HG02943 (cell line): ENCODE measurements at regions not wholly inside any gene's neighbourhood (a gene's known extent, or its start where the extent isn't known, plus 50 kb on each side); places are given as distances from the start of the nearest gene placed in this dataset.
"Not testable (repeated sequence)": the region's sequence is repeated elsewhere in the genome, so short reads cannot be mapped to it uniquely, and the experiment has no call there.

Experiments used
- ATAC-seq: cut with Tn5 transposase; IDR thresholded peaks from one replicate; pipeline ENCODE4 v1.9.1; 2021; ENCODE audit warnings: mild to moderate bottlenecking, low read depth, moderate library complexity; ENCODE audit not compliant: unreplicated experiment

DNA sequence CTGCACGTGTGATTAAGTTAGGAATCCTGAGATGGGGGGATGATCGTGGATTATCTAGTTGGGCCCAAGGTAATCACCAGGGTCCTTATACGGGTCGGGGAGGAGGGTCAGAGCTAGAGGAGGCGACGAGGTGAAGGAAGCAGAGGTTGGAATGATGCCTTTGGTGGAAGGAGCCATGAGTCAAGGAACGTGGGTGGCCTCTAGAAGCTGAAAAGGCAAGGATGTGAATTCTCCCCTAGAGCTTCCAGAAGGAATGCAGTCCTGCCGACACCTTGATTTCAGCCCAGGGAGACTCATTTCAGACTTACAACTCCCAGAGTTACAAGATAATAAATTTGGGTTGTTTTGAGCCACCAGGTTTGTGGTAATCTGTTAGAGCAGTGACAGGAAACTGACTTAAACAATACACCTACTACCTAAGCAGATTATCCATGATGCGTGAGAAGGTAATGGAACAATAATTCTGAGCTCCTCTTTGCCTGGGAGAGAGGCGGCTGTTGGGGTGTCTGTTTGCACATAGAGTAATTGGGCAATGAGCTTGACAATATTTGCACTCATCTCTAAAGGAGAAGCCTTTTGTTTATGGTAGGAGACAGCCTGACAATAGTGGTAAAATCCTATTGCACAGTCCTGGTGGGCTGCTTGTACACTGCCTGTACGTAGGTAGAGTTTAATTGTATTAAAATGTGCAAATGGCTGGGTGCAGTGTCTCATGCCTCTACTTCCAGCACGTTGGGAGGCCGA is 129.3 kb upstream of the IER5L start:
- ATAC-seq: no peak

DNA sequence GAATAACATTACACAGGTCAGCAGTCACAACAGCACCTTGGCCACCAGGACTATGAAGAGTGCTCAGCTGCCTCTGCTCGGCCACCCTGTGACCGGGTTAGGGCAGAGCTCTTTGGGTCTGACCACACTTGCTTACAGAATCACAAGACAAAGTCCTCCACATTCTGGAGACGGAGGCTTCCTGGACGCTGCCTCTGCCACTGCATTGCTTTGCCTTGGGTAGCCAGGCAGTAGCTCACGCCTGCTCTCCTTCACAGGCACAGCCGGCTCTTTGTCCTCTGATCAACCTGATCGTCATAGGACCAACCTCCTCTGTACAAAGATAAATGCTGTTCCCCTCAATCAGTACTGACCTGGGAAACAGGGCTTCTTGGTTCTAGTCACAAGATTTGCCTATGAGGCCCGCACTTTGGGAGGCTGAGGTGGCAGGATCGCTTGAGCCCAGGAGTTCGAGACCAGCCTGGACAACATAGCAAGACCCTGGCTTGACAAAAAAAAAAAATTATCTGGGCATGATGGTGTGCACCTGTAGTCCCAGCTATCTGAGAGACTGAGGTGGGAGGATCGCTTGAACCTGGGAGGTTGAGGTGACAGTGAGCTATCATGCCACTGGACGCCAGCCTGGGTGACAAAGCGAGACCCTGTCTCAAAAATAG is 128.4 kb upstream of the IER5L start:
- no peak for ATAC-seq

DNA sequence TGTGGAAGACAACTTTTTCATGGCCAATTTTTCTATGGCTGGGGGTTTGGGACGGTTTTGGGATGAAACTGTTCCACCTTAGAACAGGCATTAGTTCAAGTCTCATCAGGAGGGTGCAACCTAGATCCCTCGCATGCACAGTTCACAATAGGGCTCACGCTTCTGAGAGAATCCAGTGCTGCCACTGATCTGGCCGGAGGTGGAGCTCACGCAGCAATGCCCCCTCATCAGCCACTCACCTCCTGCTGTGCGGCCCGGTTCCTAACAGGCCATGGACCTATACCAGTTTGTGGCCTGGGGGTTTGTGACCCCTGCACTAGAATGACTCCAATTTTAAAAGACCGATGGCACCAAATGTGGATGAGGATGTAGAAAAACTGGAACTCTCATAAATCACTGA is 127.2 kb upstream of the IER5L start:
- no peak for ATAC-seq

DNA sequence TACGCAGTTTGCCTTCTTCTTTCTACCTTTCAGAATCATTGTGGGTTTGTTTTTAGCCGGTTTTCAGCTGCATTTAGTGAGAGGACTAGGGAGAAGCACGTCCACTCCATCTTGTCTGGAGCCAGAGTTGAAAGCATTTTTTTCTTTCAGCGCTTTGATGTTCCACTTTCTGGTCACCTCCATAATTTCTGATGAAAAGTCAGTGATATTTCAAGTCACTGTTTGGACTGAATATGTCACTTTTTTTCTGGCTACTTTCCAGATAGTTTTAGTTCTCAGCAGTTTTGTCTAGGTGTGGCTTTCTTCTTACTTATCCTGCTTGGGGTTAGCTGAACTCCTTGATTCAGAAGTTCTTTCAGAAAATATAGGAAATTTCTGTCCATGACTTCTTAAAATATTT is 123.9 kb upstream of the IER5L start:
- ATAC-seq: no peak

DNA sequence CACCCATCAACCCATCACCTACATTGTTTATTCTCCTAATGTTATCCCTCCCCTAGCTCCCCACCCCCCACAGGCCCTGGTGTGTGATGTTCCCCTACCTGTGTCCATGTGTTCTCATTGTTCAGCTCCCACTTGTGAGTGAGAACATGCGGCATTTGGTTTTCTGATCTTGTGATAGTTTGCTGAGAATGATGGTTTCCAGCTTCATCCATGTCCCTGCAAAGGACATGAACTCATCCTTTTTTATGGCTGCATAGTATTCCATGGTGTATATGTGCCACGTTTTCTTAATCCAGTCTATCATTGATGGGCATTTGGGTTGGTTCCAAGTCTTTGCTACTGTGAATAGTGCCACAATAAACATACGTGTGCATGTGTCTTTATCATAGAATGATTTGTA is 118.1 kb upstream of the IER5L start:
- not testable (repeated sequence) for ATAC-seq

DNA sequence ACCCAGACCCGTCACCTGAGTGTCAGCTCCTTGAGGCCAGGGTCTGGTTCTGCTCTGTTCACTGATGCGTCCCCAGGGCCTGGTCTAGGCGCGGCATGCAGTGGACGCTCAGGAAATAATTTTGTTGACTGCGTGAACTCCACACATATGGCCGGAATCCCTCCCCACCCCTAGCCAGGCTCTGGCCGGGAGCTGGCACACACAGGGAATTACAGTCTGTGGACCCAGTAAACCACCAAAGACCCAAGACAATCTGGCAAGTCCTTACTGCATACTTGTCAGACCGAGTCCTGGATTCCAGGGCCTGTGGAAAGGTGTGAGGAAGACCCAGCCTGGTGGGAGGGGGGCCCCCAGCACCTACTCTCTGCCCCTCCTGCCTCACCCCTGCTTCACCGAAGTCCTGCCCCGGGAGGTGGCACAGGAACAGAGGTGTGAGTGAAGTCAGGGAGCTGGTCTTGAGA is 113.0 kb upstream of the IER5L start:
- no peak for ATAC-seq

DNA sequence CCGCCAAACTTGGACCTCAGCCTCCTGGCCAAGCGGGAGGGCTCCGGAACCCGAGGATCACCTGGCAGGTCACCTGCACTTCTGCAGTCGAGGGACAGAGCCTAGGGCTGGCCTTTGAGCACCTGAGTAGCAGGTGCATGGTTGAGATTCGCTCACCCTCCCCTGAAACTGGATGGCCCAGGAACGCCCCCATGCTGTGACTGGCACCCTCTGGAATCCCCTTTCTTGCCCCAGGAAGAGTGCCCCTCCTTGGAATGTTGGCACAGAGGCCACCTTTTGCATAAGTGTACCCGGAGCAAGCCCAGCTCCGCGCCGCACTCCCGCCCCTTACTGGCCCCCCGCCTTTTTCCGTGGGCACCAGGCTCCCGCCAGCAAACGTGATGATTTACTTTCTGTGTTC is 112.5 kb upstream of the IER5L start:
- no peak for ATAC-seq

DNA sequence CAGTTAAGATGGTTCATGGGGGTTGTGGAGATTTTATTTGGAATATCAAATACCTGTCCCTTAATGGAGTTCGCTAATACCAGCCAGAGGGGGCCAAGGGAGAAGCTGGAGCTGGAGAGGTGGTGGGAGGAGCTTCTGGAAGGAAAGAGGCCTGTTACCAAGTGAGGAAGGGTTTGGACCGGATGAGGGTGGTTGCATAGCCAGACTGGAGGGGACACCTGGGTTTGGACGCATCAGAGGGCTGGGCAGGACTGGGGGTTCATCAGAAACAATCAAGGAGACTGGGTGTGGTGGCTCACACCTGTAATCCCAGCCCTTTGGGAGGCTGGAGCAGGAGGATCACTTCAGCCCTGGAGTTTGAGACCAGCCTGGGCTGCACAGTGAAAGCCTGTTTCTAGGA is 111.8 kb upstream of the IER5L start:
- ATAC-seq: no peak

DNA sequence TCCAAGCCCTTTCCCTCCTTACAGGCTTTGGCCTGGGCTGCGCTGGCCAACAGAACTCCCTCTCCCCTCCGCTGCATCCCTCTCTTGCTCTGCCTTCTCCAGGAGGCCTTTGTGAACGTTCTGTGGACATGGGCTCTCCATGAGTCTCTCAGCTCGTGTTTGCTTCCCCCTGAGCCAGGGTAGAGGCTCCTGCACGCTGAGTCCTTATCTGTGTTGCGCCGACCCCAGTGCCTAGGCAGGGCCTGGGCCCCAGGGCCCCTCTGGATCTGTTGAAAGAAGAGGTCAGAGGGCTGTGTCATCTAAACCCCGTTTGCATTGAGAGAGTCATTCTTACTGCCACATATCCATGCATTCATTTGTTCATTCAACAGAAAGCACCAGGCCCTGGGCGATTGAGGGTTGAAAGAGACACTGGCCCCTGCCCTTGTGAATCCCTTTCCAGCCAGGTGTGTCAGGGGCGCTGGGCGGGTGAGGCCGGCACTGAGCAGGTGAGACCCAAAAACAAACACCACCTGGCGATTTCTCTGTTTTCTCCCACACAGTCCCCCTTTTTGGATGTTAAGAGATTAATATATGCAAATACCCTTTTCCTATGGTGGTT is 111.2 kb upstream of the IER5L start:
- ATAC-seq: no peak

DNA sequence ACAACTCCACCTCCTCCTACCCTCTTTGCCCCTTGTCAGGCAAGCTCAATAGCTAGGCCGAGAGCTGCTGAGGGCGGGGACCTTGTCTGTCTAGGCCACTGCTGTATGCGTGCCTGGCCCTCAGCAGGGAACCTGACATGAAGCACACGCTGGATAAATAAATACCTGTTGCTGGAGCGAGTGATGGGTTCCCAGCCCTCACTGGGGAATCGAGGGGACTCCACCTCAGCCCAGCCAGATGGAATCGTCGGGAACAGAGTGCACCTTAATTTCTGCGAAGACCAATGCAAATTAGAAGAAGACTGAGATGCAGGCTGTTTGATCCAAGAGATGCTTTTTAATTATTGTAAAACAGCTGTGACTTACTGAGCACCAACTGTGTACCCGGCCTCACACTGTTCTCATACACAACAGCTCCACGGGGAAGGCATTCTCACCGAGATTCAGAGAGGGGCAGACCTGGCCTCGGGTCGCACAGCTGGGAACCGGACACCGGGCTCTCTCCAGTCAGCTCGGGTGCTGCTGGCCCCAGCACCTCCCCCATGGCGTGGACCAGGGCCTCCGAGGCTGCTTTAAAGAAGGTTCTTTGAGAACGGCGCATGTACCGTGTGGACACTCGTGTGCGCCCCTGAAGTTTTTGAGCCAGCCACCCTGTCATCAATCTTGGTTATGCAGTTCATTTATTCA is 109.7 kb upstream of the IER5L start:
- no peak for ATAC-seq

DNA sequence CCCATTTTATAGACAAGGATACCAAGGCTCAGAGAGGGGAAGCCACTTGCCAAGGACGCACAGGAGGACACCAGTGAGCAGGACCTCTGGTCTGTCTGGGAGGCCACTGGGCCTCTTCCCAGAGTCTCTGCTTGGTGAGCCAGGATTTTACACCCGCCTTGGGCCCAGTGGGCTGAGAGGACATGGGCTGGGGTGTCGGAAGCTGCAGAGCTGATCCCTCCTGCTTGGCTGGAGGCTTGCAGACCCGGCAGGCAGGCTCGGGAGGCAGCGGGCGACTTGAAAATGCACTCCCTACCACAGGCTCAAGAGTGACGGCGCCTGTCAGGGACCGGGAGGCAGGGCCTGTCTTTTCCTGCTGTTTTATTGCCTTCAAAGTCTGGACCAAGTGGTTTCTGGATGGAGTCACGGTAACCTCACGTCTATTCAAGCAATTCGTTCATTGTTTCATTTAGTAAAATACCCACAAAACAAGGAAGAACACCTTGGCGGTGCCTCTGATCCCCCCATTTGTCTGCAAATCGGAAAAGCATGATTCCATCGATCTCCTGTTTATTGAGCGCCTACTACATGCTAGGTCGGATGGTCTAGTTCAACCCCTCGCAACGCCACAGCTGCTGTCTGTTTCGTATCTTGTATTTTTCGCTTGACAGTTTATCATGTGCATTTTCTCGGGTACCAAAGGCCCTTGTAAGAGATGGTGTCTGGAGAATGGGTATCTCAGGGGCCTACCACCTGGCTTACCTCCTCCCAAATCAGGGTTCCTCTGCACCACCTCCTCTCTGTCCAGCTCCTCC is 108.1 kb upstream of the IER5L start:
- no peak for ATAC-seq

DNA sequence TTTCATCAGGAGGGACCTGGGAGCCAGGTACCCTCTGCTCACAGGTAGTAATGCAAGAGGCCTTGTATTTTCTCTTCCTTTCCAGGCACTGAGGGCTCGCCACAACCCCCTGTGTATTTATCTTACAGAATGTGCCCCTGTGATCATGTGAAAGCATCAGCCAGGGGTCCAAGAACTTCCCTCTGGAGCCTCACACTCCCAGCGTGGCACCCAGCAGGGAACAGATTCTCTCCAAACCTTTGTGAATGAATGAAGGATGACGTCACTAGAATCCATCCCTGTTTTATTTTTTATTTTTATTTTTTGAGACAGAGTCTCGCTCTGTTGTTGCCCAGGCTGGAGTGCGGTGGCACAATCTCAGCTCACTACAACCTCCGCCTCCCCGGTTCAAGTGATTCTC is 107.3 kb upstream of the IER5L start:
- ATAC-seq: no peak

DNA sequence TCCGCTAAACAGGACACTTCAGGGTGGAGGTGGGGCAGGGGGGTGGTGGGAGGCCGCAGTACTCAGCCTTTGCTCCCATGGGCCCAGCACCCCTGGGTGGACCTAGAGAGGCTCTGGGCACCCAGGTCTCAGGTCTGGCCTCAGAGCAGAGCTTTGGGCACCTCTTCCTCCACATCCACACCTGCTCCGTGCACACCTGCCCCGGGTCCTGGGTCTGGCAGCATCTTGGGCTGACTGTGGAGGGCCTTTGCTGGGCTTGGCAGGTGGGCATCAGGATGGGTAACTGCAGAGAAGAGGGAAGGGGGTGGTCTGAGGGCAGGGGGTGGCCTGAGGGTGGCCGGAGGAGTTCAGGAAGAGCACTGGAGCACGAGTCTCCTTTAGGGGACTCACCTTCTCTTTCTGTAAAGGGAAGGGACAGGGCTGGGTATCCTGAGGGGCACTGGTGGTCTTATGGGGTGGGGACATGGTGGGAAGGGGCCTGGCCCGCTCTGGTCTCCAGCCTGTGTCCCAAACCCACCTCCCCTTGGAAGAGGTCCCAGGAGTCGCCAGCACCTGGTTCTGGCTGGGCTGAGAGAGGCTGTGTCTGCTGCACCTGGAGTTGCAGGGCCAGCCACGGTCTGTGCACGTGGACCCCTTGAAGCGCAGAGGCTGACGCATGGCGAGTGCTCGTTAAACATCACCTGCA is 106.7 kb upstream of the IER5L start:
- no peak for ATAC-seq

DNA sequence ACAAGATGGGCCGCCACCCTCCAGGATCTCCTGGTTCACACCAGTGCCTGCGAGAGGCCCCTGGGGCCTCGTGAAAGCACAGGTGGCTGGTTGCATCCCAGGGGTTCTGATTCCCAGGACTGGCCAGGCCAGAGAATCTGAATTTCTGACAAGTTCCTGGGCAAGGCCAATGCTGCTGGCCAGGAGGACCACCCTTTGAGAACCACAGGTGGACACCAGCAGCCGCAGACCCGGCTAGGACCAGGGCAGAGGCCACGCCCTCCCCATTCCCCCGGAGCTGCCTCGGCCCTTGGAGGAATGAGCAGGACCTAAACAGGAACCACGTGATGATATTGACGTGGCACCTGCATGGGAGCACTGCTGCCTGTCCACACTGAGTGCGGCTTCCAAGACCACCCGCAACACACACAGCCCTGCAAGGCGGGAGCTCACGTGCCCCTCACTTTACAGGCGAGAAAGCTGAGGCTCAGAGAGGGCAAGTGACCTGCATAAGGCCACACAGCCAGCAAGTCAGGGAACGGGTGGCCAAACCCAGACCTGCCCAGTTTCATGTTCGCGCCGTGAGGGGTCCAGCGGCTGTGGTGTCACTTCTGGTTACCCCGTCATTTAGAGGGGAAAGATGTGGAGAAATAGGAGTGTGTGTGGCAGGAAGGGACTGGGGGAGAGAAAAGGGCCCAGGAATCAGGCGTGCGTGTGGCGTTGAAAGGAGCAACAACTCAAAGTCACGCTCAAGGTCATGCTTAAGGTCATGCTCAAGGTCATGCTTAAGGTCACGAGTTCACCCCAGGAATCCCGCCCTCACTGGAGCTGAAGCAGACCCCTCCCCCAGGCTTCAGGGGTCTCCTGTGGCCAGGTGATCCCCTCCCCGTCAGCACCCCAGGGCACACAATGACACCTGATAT is 105.9 kb upstream of the IER5L start:
- ATAC-seq: no peak

DNA sequence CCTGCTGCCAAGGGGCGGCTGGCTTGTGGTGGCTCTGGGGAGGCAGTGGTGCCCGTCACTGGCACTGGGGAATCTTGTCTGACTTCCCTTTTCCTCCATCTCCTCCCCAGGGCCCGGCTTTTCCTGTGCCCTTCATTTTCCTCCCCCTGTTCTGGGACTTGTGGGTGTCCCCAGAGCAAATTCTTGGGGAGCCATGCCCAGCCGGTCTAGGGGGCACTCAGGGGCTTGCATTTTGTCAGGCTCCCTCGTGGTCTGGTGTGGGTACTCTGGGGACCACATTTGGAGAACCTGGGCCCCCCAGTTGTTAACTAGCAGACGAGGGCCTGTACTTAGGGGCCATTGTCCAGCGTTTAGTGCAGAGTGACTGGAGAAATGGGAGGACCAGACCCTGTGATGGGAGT is 105.2 kb upstream of the IER5L start:
- ATAC-seq: no peak

DNA sequence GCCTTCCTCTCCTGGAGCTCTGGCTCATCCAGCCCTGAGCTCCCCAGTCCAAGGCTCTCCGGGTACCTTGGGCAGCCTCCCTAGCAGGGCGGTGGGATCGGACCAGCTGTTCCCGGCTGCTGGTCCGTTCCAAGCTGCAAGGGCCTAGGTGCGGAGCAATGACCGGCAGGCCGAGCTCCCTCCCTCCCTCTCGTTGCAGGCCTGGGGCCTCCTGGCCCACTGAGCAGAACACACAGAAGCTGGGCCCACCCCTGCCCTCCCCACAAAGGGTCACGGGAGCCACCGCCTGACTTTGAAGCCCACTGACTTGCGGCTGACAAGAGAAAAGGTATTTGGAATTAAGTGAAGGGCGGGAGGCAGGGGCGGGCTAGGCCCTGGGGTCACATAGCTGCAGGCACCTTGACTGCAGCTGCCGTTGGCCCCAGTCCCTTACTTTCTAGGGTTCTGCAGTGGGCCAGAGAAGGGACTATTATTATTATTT is 104.7 kb upstream of the IER5L start:
- ATAC-seq: no peak

DNA sequence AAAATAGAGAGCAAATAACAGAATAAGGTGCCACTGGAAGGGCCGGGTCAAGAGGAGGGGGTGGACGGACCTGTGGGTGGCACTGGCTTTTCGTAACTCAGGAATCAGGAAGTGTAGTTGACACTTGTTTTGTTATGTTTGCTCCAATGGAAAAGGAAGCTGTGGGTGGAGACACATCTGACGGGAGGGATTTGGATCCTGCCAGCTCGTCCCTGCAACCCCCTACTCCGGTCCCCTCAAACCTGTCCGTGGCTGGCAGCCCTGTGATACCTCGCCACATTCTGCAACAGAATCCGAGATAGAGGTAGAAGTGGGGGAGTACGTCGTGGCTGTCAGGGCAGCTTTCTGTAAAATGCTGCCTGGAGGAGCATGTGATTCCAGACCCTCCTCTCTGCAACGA is 104.2 kb upstream of the IER5L start:
- no peak for ATAC-seq

DNA sequence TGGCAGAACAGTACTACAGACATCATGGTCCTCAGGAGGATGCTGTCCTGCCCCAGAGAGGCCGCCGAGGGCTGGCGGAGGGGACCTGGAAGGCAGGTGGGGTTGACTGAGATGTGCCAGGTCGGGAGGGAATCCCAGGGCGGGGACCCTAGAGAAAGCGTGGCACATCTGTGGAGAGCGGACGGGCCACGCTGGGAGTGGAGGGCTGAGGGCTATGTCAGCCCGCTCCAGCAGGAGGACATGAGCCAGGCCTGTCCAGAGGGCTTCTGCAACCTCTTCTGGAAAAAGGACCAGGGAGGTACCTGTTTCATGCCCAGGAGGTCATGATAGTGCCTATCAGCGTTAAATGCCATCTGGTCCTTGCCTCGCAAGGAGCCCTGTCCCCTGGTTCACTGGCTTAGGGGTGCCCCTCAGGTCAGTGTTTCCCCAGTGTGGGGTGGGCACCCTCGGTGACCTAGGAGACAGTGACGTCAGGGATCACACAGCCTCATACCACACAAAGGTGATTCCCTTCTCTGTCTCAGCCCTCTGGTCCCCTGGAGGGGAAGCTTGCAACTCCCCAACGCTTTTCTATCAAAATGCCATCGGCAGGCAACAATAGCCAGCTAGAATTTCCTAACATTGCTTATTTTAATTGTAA is 103.6 kb upstream of the IER5L start:
- no peak for ATAC-seq
